GM13977 (cell line): ENCODE measurements at regions not wholly inside any gene's neighbourhood (a gene's known extent, or its start where the extent isn't known, plus 50 kb on each side); places are given as distances from the start of the nearest gene placed in this dataset.

Experiments used
- DNase-seq: peaks from one replicate; pipeline ENCODE4 v3.0.0; 2012; ENCODE audit warnings: low spot score
- in situ Hi-C: fragments of 300-500 bp; cut with MboI; formaldehyde crosslinking; loops from one replicate; pipeline ENCODE4 v1.12.0; 2022; ENCODE audit warnings: low sequenced_read_pairs, low pct_unique_long_range_greater_than_20kb, mixed read lengths, inconsistent platforms; ENCODE audit not compliant: unreplicated experiment
- TF ChIP-seq, protein P1 (sequence below): IDR thresholded peaks from 2 replicates; pipeline ENCODE4 v1.5.1; 2012; ENCODE audit warnings: mild to moderate bottlenecking, control low read depth; ENCODE audit not compliant: insufficient read depth; ENCODE audit errors: extremely low read depth, missing control alignments

GRCh38 chr3:87350367-87351199 is 74.2 kb upstream of the POU1F1 start:
- DNase-seq = peak; percentile 53
- in situ Hi-C loops = loop anchor here (25.0 kb wide), 1 partner anchor 662 kb away; no protein-coding TSS in a partner anchor
- TF ChIP-seq, protein P1, sequence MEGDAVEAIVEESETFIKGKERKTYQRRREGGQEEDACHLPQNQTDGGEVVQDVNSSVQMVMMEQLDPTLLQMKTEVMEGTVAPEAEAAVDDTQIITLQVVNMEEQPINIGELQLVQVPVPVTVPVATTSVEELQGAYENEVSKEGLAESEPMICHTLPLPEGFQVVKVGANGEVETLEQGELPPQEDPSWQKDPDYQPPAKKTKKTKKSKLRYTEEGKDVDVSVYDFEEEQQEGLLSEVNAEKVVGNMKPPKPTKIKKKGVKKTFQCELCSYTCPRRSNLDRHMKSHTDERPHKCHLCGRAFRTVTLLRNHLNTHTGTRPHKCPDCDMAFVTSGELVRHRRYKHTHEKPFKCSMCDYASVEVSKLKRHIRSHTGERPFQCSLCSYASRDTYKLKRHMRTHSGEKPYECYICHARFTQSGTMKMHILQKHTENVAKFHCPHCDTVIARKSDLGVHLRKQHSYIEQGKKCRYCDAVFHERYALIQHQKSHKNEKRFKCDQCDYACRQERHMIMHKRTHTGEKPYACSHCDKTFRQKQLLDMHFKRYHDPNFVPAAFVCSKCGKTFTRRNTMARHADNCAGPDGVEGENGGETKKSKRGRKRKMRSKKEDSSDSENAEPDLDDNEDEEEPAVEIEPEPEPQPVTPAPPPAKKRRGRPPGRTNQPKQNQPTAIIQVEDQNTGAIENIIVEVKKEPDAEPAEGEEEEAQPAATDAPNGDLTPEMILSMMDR = peak; percentile 86

GRCh38 chr3:87349833-87350232 is 73.4 kb upstream of the POU1F1 start:
- in situ Hi-C loops = loop anchor here (25.0 kb wide), 1 partner anchor 662 kb away; no protein-coding TSS in a partner anchor
- TF ChIP-seq, protein P1 = no peak
- DNase-seq = no peak

- in situ Hi-C loops = no loop called here
- TF ChIP-seq, protein P1 = no peak
- DNase-seq = no peak
These were observed 60.4 kb upstream of the POU1F1 start for GRCh38 chr3:87336761-87337160.

DNA sequence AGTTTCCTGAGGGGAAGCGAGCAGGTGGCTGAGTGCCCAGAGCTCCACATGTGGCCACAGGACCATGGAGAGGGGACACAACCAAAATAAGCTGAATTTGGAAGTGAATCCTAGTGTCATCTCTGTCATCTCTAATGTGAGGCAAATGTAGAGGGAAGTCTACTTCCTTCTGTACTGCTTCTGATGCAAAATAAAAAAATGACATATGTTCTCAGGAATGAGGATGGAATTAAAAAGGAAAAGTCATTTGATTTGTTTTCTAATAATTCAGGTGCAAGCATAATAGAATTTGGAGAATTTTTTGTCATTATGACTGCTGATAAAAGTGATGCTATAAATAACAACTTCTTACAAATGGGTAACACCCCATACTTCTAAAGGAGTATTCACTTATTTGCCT is 59.5 kb upstream of the POU1F1 start:
- no peak for DNase-seq
- TF ChIP-seq, protein P1 = no peak
- in situ Hi-C loops = no loop called here

GRCh38 chr3:87333393-87333892 is 57.1 kb upstream of the POU1F1 start:
- DNase-seq = no peak
- TF ChIP-seq, protein P1 = no peak
- in situ Hi-C loops = no loop called here

GRCh38 chr3:87332789-87333188 is 56.4 kb upstream of the POU1F1 start:
- TF ChIP-seq, protein P1 = no peak
- in situ Hi-C loops = no loop called here
- DNase-seq = no peak
